Heart right ventricle (tissue), 16 donors: ENCODE measurements at regions not wholly inside any gene's neighbourhood (a gene's known extent, or its start where the extent isn't known, plus 50 kb on each side); places are given as distances from the start of the nearest gene placed in this dataset.

ENCODE experiments used
- ATAC-seq, 8 donors: fragments of 200-7000 bp; cut with Tn5 transposase; one replicate each; pipeline ENCODE4 v1.9.1; 2020; ENCODE audit warnings: mild to moderate bottlenecking in 8 of 8, moderate library complexity in 8 of 8, moderate number of reproducible peaks in 1 of 8
- DNase-seq, 2 donors: peaks; one replicate each; pipeline ENCODE4 v3.0.0-alpha.2; 2020
- H3K27ac ChIP-seq, 10 donors: fragments of 200-600 bp; sonication (generic) in 2 of 10; one replicate each; pipeline versions ENCODE4 v1.5.0 to v1.8.0; 2020 to 2022; ENCODE audit warnings: mild to moderate bottlenecking in 3 of 10
- H3K27me3 ChIP-seq, 7 donors: fragments of 200-600 bp; one replicate each; pipeline ENCODE4 v1.8.0; 2021 to 2022; ENCODE audit warnings: mild to moderate bottlenecking in 2 of 7
- H3K36me3 ChIP-seq, 9 donors: fragments of 200-600 bp; sonication (generic) in 1 of 9; one replicate each; pipeline versions ENCODE4 v1.5.0 to v1.8.0; 2020 to 2022; ENCODE audit warnings: mild to moderate bottlenecking in 2 of 9
- H3K4me1 ChIP-seq, 9 donors: fragments of 200-600 bp; sonication (generic) in 1 of 9; one replicate each; pipeline versions ENCODE4 v1.5.0 to v1.8.0; 2020 to 2022; ENCODE audit warnings: mild to moderate bottlenecking in 4 of 9
- H3K4me3 ChIP-seq, 10 donors: fragments of 200-600 bp; sonication (generic) in 2 of 10; one replicate each; pipeline versions ENCODE4 v1.5.0 to v1.8.0; 2020 to 2022; ENCODE audit warnings: mild to moderate bottlenecking in 7 of 10, moderate library complexity in 2 of 10
- H3K9me3 ChIP-seq, 11 donors: fragments of 200-600 bp in 10 of 11; sonication (generic) in 2 of 11; one replicate each; pipeline versions ENCODE4 v1.5.0 to v1.8.0; 2013 to 2022; ENCODE audit warnings: mild to moderate bottlenecking in 2 of 11, control low read depth in 1 of 11, moderate library complexity in 1 of 11
- CTCF ChIP-seq, 9 donors: fragments of 200-600 bp; sonication (generic) in 2 of 9; IDR thresholded peaks; one replicate each; pipeline versions ENCODE4 v1.5.0 to v1.8.0; 2021 to 2022; ENCODE audit warnings: antibody characterized with exemption in 9 of 9, mild to moderate bottlenecking in 5 of 9, moderate library complexity in 1 of 9
- WGBS, 2 donors: extraction: QIAGEN DNeasy Blood & Tissue Kit; methylation state at CpG; one replicate each; pipeline ENCODE4 v1.1.7; 2013; ENCODE audit warnings: inconsistent platforms in 1 of 2; 5-methylcytosine and 5-hydroxymethylcytosine counted together
- intact Hi-C, 10 donors: fragments of 100-400 bp; cut with DNase I; formaldehyde crosslinking; loops; one replicate each; pipeline versions ENCODE4 v1.11.1 to v1.14.2; 2022
- donor health status: Arrhythmogenic right ventricular cardiomyopathy.
- donor health status: ischemic (EF 13 %, LVEDD 7.1; RV severe dilation, severe dysfunction).
- donor health status: healthy with polysubstance abuse.
- donor health status: DM: no; HTN: yes; CAD: no.
- donor health status: DM: no; HTN: no; CAD: no.
- donor health status: ischemic (EF 25% LVEDD 6.9; RV normal size, moderate dysfunction).
- donor health status: ischemic (EF 25% LVEDD 5.7; RV mildly dilated, moderate dysfunction).
- donor health status: healthy.
- donor health status: DM: yes; HTN: yes; CAD: no.
- donor health status: Ischemic cardiomyopathy.
- donor health status: ischemic (EF 35%, LVEDD 5.7; RV mildly dilated, moderate dysfunction).
- donor health status: nonischemic (EF 11% LVEDD 7.7; RV severe dilation, severe dysfunction).
- donor health status: DM: yes; HTN: yes; CAD: no.
- donor health status: PGD.
- donor health status: ischemic (EF 29% LVEDD 5.4; RV normal size, mild dysfunction).
- donor health status: nonischemic (EF 23%, LVEDD 6.1; RV moderate dilation, normal function).

DNA sequence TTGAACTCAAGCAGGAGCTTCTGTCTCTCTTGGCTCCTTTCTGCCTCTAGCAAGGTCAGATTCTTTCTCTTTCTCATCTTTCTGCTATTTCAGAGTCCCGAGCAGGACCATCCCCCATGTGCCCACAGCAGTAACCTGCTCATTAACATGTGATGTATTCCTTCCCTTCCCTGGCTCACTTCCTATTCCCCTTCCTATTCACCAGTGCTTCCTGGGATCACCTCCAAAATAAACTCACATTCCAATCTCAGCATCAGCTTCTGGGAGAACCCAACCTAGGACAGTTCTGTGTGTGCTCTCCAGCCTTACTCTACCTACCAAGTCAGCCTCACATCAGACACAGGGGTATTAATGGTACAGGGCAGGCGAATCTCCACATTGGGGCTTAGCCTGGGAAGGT is 546.4 kb upstream of the SALL1 start:
- Histone ChIP-seq H3K27ac (no peak overlapping the region), H3K27me3 (no peaks in the 10 kb centered on the region), H3K9me3 (peaks cover 0 to 31% (median 3%) of the 10 kb centered on the region in 11 donors), H3K4me1 (no peaks in the 10 kb centered on the region), H3K36me3 (no peaks in the 10 kb centered on the region), H3K4me3 (no peak overlapping the region)
- intact Hi-C loops, result no loop called here
- TF ChIP-seq CTCF (IDR thresholded peaks at IDR 0.05), result no peak
- WGBS, 2 donors, result 58 to 66% methylated on average over 2 of the region's 2 CpGs
- DNase-seq, result no peak
- ATAC-seq, result no peak

- Histone ChIP-seq H3K27me3 (no peaks in the 10 kb centered on the region), H3K4me1 (no peaks in the 10 kb centered on the region), H3K9me3 (peaks cover 0 to 39% (median 3%) of the 10 kb centered on the region in 11 donors), H3K27ac (no peak overlapping the region), H3K36me3 (no peaks in the 10 kb centered on the region), H3K4me3 (no peak overlapping the region)
- DNase-seq (no peak), ATAC-seq (no peak)
- no peak for TF ChIP-seq CTCF (IDR thresholded peaks at IDR 0.05)
- intact Hi-C loops, result no loop called here
- WGBS, 2 donors, result 72% methylated on average over 3 of the region's 3 CpGs
These were observed 545.3 kb upstream of the SALL1 start for GRCh38 chr16:51696376-51696775.

- TF ChIP-seq CTCF (IDR thresholded peaks at IDR 0.05), result no peak
- Histone ChIP-seq H3K9me3 (peaks cover 0 to 42% (median 10%) of the 10 kb centered on the region in 11 donors), H3K36me3 (no peaks in the 10 kb centered on the region), H3K4me1 (no peaks in the 10 kb centered on the region), H3K27me3 (no peaks in the 10 kb centered on the region), H3K4me3 (no peak overlapping the region), H3K27ac (no peak overlapping the region)
- DNase-seq, result no peak
- WGBS, 2 donors, result 81 to 85% methylated on average over 4 of the region's 4 CpGs
- intact Hi-C loops, result no loop called here
- no peak for ATAC-seq
These were observed 540.0 kb upstream of the SALL1 start for GRCh38 chr16:51691109-51691508.

DNA sequence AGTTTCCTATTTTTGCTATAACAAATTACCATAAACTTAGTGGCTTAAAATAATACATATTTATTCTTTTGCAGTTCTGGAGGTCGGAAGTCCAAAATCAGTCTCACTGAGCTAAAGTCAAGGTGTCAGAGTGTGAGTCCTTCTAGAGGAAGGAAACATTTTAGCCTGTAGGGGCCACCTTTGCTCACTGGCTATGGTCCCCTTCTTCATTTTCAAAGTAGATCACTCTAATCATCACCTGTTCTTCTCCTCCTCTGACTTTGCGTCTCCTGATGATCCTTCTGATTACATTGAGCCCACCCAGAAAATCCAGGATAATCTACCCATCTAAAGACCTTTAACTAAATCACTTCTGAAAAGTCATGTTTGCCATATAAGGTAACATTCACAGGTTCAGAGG is 534.4 kb upstream of the SALL1 start:
- Histone ChIP-seq H3K27me3 (no peaks in the 10 kb centered on the region), H3K9me3 (peaks cover 0 to 11% (median 0%) of the 10 kb centered on the region in 11 donors), H3K4me1 (no peaks in the 10 kb centered on the region), H3K4me3 (no peak overlapping the region), H3K36me3 (no peaks in the 10 kb centered on the region), H3K27ac (no peak overlapping the region)
- intact Hi-C loops, result no loop called here
- ATAC-seq, result no peak
- 84 to 85% methylated on average over 2 of the region's 2 CpGs for WGBS, 2 donors
- DNase-seq, result no peak
- TF ChIP-seq CTCF (IDR thresholded peaks at IDR 0.05), result no peak

DNA sequence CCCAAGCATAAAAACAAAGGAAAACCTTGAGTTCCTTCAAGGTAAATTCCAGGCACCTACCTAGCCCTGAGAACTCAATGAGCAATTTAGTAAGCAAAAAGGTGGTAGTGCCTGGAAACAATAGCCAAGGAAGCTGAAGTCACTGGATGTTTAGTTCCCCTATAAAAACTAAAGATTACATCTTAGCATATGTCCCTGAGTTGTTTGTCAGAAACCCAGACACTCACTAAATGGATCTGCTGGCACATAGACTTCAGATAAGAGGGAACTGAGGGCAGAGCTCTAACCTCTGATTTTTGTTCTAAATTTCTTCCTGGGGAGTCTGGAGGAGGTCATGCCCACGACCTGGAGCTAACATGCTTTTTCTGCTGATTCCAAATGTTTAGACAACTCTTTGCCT is 532.8 kb upstream of the SALL1 start:
- Histone ChIP-seq H3K36me3 (no peaks in the 10 kb centered on the region), H3K27me3 (no peaks in the 10 kb centered on the region), H3K4me1 (no peaks in the 10 kb centered on the region), H3K4me3 (no peak overlapping the region), H3K9me3 (no peaks in the 10 kb centered on the region), H3K27ac (no peak overlapping the region)
- intact Hi-C loops, result no loop called here
- DNase-seq, result no peak
- WGBS, 2 donors, result 34 to 37% methylated on average over 1 of the region's 1 CpG
- TF ChIP-seq CTCF (IDR thresholded peaks at IDR 0.05), result no peak
- no peak for ATAC-seq
